HT1080 (cell line): ENCODE measurements at regions not wholly inside any gene's neighbourhood (a gene's known extent, or its start where the extent isn't known, plus 50 kb on each side); places are given as distances from the start of the nearest gene placed in this dataset.
"Not testable (repeated sequence)": the region's sequence is repeated elsewhere in the genome, so short reads cannot be mapped to it uniquely, and the experiment has no call there.

Experiments
- DNase-seq: peaks from one replicate; pipeline ENCODE4 v3.0.0-alpha.2; 2015; ENCODE audit warnings: low read depth

GRCh38 chr15:93372208-93372864, 283.3 kb upstream of the RGMA start:
- no peak for DNase-seq

GRCh38 chr15:93366387-93367100, 277.5 kb upstream of the RGMA start:
- no peak for DNase-seq

- no peak for DNase-seq
Observed at GRCh38 chr15:93362821-93363220, 273.8 kb upstream of the RGMA start.

- DNase-seq, result no peak
Observed at GRCh38 chr15:93362203-93362602, 273.2 kb upstream of the RGMA start.

GRCh38 chr15:93361703-93362102, 272.7 kb upstream of the RGMA start:
- no peak for DNase-seq

GRCh38 chr15:93360976-93361375, 272.0 kb upstream of the RGMA start:
- DNase-seq, result no peak

- no peak for DNase-seq
Observed at GRCh38 chr15:93360318-93360717, 271.3 kb upstream of the RGMA start.

GRCh38 chr15:93359425-93360131, 270.6 kb upstream of the RGMA start:
- DNase-seq, result no peak

- DNase-seq, result no peak
Observed at GRCh38 chr15:93359060-93359408, 270.0 kb upstream of the RGMA start.

GRCh38 chr15:93358166-93359059, 269.4 kb upstream of the RGMA start:
- DNase-seq, result no peak

GRCh38 chr15:93348711-93349545, 259.9 kb upstream of the RGMA start:
- no peak for DNase-seq

- DNase-seq, result no peak
Observed at GRCh38 chr15:93347986-93348385, 259.0 kb upstream of the RGMA start.

GRCh38 chr15:93345981-93346380, 257.0 kb upstream of the RGMA start:
- DNase-seq, result no peak

GRCh38 chr15:93343402-93343801, 254.4 kb upstream of the RGMA start:
- DNase-seq, result not testable (repeated sequence)

- no peak for DNase-seq
Observed at GRCh38 chr15:93341164-93341563, 252.2 kb upstream of the RGMA start.

- no peak for DNase-seq
Observed at GRCh38 chr15:93340406-93340805, 251.4 kb upstream of the RGMA start.

- no peak for DNase-seq
Observed at GRCh38 chr15:93333796-93334195, 244.8 kb upstream of the RGMA start.

- DNase-seq, result not testable (repeated sequence)
Observed at GRCh38 chr15:93333126-93333525, 244.1 kb upstream of the RGMA start.

GRCh38 chr15:93332168-93332553, 243.2 kb upstream of the RGMA start:
- no peak for DNase-seq

- DNase-seq, result no peak
Observed at GRCh38 chr15:93331545-93332167, 242.6 kb upstream of the RGMA start.
